H1 (cell line): ENCODE measurements at regions not wholly inside any gene's neighbourhood (a gene's known extent, or its start where the extent isn't known, plus 50 kb on each side); places are given as distances from the start of the nearest gene placed in this dataset.

Source experiments
- ASH2L ChIP-seq: fragments of 200-600, 300-600 bp; sonication (generic); IDR thresholded peaks from one replicate; pipeline ENCODE4 v1.7.1; 2017; ENCODE audit warnings: low read length
- SIX5 ChIP-seq: IDR thresholded peaks from 2 replicates; pipeline ENCODE4 v1.6.1; 2011; ENCODE audit warnings: mild to moderate bottlenecking, low read depth, low read length
- SRF ChIP-seq: IDR thresholded peaks from 2 replicates; pipeline ENCODE4 v1.6.1; 2011; ENCODE audit warnings: mild to moderate bottlenecking, low read depth, low read length, moderate library complexity
- TF ChIP-seq, protein P1 (sequence below): fragments of 300-600 bp; sonication (generic); IDR thresholded peaks from 2 replicates; pipeline ENCODE4 v1.7.1; 2012; ENCODE audit warnings: low read length, moderate library complexity, mild to moderate bottlenecking, inconsistent platforms; ENCODE audit not compliant: insufficient replicate concordance
- TF ChIP-seq, protein P2 (sequence below), 3 experiments: IDR thresholded peaks; 1 replicate in 2 of 3; 2 replicates in 1 of 3; pipeline versions ENCODE4 v1.5.1 to v1.6.1; 2011; ENCODE audit warnings: low read length in 3 of 3, mild to moderate bottlenecking in 3 of 3, inconsistent platforms in 2 of 3, low read depth in 1 of 3, moderate library complexity in 1 of 3; ENCODE audit not compliant: insufficient read depth in 1 of 3; ENCODE audit errors: control extremely low read depth in 1 of 3

DNA sequence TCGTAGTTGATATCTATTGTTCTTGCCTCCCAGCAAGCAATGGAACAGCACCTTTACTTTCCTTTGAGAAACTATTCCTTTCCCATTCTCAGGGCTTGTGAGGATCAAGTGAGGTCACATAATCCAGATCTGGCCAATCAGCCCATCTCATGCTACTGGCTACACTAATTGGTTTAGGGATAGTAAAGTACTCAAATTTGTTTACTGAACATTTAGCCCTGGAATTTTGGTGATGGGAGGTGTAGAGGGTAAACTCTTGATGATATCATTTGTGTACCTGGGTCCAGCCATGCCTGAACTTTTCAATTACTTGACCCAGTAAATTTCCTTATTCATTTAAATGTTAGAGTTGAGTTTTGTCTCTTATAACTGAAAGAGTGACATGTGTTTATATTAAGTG, 195.8 kb upstream of the TNP1 start (continued):
- TF ChIP-seq, protein P1, sequence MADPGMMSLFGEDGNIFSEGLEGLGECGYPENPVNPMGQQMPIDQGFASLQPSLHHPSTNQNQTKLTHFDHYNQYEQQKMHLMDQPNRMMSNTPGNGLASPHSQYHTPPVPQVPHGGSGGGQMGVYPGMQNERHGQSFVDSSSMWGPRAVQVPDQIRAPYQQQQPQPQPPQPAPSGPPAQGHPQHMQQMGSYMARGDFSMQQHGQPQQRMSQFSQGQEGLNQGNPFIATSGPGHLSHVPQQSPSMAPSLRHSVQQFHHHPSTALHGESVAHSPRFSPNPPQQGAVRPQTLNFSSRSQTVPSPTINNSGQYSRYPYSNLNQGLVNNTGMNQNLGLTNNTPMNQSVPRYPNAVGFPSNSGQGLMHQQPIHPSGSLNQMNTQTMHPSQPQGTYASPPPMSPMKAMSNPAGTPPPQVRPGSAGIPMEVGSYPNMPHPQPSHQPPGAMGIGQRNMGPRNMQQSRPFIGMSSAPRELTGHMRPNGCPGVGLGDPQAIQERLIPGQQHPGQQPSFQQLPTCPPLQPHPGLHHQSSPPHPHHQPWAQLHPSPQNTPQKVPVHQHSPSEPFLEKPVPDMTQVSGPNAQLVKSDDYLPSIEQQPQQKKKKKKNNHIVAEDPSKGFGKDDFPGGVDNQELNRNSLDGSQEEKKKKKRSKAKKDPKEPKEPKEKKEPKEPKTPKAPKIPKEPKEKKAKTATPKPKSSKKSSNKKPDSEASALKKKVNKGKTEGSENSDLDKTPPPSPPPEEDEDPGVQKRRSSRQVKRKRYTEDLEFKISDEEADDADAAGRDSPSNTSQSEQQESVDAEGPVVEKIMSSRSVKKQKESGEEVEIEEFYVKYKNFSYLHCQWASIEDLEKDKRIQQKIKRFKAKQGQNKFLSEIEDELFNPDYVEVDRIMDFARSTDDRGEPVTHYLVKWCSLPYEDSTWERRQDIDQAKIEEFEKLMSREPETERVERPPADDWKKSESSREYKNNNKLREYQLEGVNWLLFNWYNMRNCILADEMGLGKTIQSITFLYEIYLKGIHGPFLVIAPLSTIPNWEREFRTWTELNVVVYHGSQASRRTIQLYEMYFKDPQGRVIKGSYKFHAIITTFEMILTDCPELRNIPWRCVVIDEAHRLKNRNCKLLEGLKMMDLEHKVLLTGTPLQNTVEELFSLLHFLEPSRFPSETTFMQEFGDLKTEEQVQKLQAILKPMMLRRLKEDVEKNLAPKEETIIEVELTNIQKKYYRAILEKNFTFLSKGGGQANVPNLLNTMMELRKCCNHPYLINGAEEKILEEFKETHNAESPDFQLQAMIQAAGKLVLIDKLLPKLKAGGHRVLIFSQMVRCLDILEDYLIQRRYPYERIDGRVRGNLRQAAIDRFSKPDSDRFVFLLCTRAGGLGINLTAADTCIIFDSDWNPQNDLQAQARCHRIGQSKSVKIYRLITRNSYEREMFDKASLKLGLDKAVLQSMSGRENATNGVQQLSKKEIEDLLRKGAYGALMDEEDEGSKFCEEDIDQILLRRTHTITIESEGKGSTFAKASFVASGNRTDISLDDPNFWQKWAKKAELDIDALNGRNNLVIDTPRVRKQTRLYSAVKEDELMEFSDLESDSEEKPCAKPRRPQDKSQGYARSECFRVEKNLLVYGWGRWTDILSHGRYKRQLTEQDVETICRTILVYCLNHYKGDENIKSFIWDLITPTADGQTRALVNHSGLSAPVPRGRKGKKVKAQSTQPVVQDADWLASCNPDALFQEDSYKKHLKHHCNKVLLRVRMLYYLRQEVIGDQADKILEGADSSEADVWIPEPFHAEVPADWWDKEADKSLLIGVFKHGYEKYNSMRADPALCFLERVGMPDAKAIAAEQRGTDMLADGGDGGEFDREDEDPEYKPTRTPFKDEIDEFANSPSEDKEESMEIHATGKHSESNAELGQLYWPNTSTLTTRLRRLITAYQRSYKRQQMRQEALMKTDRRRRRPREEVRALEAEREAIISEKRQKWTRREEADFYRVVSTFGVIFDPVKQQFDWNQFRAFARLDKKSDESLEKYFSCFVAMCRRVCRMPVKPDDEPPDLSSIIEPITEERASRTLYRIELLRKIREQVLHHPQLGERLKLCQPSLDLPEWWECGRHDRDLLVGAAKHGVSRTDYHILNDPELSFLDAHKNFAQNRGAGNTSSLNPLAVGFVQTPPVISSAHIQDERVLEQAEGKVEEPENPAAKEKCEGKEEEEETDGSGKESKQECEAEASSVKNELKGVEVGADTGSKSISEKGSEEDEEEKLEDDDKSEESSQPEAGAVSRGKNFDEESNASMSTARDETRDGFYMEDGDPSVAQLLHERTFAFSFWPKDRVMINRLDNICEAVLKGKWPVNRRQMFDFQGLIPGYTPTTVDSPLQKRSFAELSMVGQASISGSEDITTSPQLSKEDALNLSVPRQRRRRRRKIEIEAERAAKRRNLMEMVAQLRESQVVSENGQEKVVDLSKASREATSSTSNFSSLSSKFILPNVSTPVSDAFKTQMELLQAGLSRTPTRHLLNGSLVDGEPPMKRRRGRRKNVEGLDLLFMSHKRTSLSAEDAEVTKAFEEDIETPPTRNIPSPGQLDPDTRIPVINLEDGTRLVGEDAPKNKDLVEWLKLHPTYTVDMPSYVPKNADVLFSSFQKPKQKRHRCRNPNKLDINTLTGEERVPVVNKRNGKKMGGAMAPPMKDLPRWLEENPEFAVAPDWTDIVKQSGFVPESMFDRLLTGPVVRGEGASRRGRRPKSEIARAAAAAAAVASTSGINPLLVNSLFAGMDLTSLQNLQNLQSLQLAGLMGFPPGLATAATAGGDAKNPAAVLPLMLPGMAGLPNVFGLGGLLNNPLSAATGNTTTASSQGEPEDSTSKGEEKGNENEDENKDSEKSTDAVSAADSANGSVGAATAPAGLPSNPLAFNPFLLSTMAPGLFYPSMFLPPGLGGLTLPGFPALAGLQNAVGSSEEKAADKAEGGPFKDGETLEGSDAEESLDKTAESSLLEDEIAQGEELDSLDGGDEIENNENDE = no peak
- no peak for TF ChIP-seq SRF
- no peak for TF ChIP-seq ASH2L
- no peak for TF ChIP-seq SIX5
- TF ChIP-seq, protein P2, sequence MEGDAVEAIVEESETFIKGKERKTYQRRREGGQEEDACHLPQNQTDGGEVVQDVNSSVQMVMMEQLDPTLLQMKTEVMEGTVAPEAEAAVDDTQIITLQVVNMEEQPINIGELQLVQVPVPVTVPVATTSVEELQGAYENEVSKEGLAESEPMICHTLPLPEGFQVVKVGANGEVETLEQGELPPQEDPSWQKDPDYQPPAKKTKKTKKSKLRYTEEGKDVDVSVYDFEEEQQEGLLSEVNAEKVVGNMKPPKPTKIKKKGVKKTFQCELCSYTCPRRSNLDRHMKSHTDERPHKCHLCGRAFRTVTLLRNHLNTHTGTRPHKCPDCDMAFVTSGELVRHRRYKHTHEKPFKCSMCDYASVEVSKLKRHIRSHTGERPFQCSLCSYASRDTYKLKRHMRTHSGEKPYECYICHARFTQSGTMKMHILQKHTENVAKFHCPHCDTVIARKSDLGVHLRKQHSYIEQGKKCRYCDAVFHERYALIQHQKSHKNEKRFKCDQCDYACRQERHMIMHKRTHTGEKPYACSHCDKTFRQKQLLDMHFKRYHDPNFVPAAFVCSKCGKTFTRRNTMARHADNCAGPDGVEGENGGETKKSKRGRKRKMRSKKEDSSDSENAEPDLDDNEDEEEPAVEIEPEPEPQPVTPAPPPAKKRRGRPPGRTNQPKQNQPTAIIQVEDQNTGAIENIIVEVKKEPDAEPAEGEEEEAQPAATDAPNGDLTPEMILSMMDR (IDR thresholded peaks at IDR 0.05; ENCODE audit: control extremely low read depth in 1 of 3, insufficient read depth in 1 of 3, low read depth in 1 of 3, low read length in 3 of 3) = no peak
